ENCODE measurements at regions not wholly inside any gene's neighbourhood (a gene's known extent, or its start where the extent isn't known, plus 50 kb on each side); places are given as distances from the start of the nearest gene placed in this dataset.

DNA sequence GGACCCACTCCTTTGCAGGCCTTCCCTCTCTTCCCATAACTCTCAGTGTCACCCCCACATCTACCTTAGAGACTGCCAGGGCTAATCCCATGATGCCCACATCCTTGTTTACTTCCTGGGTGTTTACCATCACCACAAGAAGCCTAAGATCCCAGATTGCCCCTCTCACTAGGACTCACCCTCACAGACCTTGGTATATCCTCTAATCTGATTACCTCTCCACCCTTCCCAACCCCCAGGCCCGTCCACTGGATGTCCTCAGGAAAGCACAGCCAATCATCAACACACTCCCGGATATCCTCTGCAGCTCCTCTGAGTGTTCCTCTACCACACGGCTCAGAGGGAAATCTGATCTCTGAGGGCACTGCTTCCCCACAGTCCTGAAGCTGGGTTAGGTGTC lies 91.0 kb downstream of the FOXD1 start:
- DNase-seq: no peak
- no peaks in the 10 kb centered on the region for H3K4me1 ChIP-seq (ENCODE audit: control insufficient read depth in 1 of 2, insufficient read depth in 2 of 2, low read depth in 1 of 2, low read length in 1 of 2)
- ChIA-PET POLR2A (no interaction called here), CTCF (no interaction called here)
- no peak overlapping the region for H3K27ac ChIP-seq (ENCODE audit: low read depth in 2 of 2, low read length in 1 of 2)
- H3K9me3 ChIP-seq: no peaks in the 10 kb centered on the region
- WGBS (ENCODE audit: low lambda C conversion rate): 68% methylated on average over 3 of the region's 3 CpGs
- H3K36me3 ChIP-seq (replicated peaks in 1 of 2; ENCODE audit: control insufficient read depth in 1 of 2, insufficient read depth in 2 of 2, low read length in 1 of 2): no peaks in the 10 kb centered on the region
- H3F3A ChIP-seq (replicated peaks; ENCODE audit: insufficient read depth): no peaks in the 10 kb centered on the region
- no peak overlapping the region for H3K4me3 ChIP-seq (ENCODE audit: low read depth in 2 of 2, low read length in 1 of 2)
- no peak overlapping the region for H3K4me2 ChIP-seq
- no peaks in the 10 kb centered on the region for H3K9me2 ChIP-seq
- TF ChIP-seq IRF3 (IDR thresholded peaks at IDR 0.05; ENCODE audit: low read depth, low read length): no peak
- TF ChIP-seq EZH2phosphoT487 (IDR thresholded peaks at IDR 0.05; ENCODE audit: borderline replicate concordance, low read depth): no peak
- TF ChIP-seq NFIC (IDR thresholded peaks at IDR 0.05; ENCODE audit: borderline replicate concordance): no peak
- TF ChIP-seq MEF2A (IDR thresholded peaks at IDR 0.05; ENCODE audit: borderline replicate concordance, low read depth): no peak
- no peak for TF ChIP-seq USF1 (IDR thresholded peaks at IDR 0.05; ENCODE audit: borderline replicate concordance, low read depth)
- no peak overlapping the region for H2AFZ ChIP-seq (ENCODE audit: low read depth)
- no peaks in the 10 kb centered on the region for H3K27me3 ChIP-seq (ENCODE audit: insufficient read depth)
- H3K9ac ChIP-seq: no peak overlapping the region
- no peaks in the 10 kb centered on the region for H4K20me1 ChIP-seq (ENCODE audit: insufficient read depth)
- no peaks in the 10 kb centered on the region for H3K79me2 ChIP-seq (ENCODE audit: insufficient read depth)

DNA sequence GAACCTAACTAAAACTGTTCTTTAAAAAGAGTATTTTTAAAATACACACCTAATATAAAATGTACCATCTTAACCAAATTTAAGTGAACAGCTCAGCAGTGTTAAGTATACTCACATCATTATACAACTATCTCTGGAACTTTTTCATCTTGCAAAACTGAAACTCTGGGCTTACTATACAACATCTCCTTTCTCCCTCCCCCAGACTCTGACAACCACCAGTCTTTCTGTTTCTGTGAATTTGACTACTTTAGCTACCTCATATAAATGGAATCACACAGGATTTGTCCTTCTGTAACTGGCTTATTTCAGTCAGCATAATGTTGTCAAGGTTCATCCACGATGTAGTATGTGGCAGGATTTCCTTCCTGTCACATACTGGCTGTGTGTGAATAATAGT lies 93.5 kb downstream of the FOXD1 start:
- POLR2A ChIA-PET: no interaction called here
- no peak overlapping the region for H3K4me3 ChIP-seq (ENCODE audit: low read depth in 2 of 2, low read length in 1 of 2)
- no peaks in the 10 kb centered on the region for H3K27me3 ChIP-seq (ENCODE audit: insufficient read depth)
- no peaks in the 10 kb centered on the region for H3K79me2 ChIP-seq (ENCODE audit: insufficient read depth)
- H3K36me3 ChIP-seq (replicated peaks in 1 of 2; ENCODE audit: control insufficient read depth in 1 of 2, insufficient read depth in 2 of 2, low read length in 1 of 2): no peaks in the 10 kb centered on the region
- H3K4me2 ChIP-seq: no peak overlapping the region
- 38% methylated on average over 1 of the region's 1 CpG for WGBS (ENCODE audit: low lambda C conversion rate)
- H2AFZ ChIP-seq (ENCODE audit: low read depth): no peak overlapping the region
- no peak for DNase-seq
- TF ChIP-seq ELF1 (IDR thresholded peaks at IDR 0.05) (no peak), CHD2 (IDR thresholded peaks at IDR 0.05; ENCODE audit: low read length, partially characterized antibody) (no peak), FOXM1 (IDR thresholded peaks at IDR 0.05; ENCODE audit: low read depth) (no peak), EZH2phosphoT487 (IDR thresholded peaks at IDR 0.05; ENCODE audit: borderline replicate concordance, low read depth) (no peak), MXI1 (IDR thresholded peaks at IDR 0.05; ENCODE audit: low read depth, low read length) (no peak), RFX5 (IDR thresholded peaks at IDR 0.05; ENCODE audit: low read length) (no peak), TCF12 (IDR thresholded peaks at IDR 0.05) (no peak), NFIC (IDR thresholded peaks at IDR 0.05; ENCODE audit: borderline replicate concordance) (no peak), TEAD4 (IDR thresholded peaks at IDR 0.05; ENCODE audit: borderline replicate concordance, insufficient read depth) (no peak)
- TF ChIP-seq, protein P1, sequence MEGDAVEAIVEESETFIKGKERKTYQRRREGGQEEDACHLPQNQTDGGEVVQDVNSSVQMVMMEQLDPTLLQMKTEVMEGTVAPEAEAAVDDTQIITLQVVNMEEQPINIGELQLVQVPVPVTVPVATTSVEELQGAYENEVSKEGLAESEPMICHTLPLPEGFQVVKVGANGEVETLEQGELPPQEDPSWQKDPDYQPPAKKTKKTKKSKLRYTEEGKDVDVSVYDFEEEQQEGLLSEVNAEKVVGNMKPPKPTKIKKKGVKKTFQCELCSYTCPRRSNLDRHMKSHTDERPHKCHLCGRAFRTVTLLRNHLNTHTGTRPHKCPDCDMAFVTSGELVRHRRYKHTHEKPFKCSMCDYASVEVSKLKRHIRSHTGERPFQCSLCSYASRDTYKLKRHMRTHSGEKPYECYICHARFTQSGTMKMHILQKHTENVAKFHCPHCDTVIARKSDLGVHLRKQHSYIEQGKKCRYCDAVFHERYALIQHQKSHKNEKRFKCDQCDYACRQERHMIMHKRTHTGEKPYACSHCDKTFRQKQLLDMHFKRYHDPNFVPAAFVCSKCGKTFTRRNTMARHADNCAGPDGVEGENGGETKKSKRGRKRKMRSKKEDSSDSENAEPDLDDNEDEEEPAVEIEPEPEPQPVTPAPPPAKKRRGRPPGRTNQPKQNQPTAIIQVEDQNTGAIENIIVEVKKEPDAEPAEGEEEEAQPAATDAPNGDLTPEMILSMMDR (IDR thresholded peaks at IDR 0.05): no peak
- TF ChIP-seq, protein P2, sequence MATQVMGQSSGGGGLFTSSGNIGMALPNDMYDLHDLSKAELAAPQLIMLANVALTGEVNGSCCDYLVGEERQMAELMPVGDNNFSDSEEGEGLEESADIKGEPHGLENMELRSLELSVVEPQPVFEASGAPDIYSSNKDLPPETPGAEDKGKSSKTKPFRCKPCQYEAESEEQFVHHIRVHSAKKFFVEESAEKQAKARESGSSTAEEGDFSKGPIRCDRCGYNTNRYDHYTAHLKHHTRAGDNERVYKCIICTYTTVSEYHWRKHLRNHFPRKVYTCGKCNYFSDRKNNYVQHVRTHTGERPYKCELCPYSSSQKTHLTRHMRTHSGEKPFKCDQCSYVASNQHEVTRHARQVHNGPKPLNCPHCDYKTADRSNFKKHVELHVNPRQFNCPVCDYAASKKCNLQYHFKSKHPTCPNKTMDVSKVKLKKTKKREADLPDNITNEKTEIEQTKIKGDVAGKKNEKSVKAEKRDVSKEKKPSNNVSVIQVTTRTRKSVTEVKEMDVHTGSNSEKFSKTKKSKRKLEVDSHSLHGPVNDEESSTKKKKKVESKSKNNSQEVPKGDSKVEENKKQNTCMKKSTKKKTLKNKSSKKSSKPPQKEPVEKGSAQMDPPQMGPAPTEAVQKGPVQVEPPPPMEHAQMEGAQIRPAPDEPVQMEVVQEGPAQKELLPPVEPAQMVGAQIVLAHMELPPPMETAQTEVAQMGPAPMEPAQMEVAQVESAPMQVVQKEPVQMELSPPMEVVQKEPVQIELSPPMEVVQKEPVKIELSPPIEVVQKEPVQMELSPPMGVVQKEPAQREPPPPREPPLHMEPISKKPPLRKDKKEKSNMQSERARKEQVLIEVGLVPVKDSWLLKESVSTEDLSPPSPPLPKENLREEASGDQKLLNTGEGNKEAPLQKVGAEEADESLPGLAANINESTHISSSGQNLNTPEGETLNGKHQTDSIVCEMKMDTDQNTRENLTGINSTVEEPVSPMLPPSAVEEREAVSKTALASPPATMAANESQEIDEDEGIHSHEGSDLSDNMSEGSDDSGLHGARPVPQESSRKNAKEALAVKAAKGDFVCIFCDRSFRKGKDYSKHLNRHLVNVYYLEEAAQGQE (IDR thresholded peaks at IDR 0.05; ENCODE audit: low read depth, low read length): no peak
- no peaks in the 10 kb centered on the region for H3F3A ChIP-seq (replicated peaks; ENCODE audit: insufficient read depth)
- H3K9me2 ChIP-seq: no peaks in the 10 kb centered on the region
- H3K9me3 ChIP-seq: no peaks in the 10 kb centered on the region
- no peak overlapping the region for H3K9ac ChIP-seq
- no peaks in the 10 kb centered on the region for H3K4me1 ChIP-seq (ENCODE audit: control insufficient read depth in 1 of 2, insufficient read depth in 2 of 2, low read depth in 1 of 2, low read length in 1 of 2)
- CTCF ChIA-PET: no interaction called here
- H3K27ac ChIP-seq (ENCODE audit: low read depth in 2 of 2, low read length in 1 of 2): no peak overlapping the region
- H4K20me1 ChIP-seq (ENCODE audit: insufficient read depth): no peaks in the 10 kb centered on the region
